ENCODE measurements at regions not wholly inside any gene's neighbourhood (a gene's known extent, or its start where the extent isn't known, plus 50 kb on each side); places are given as distances from the start of the nearest gene placed in this dataset.

GRCh38 chr7:123346766-123347165, 147.0 kb upstream of the SLC13A1 start:
- Histone ChIP-seq H3K27me3 (no peaks in the 10 kb centered on the region), H3K36me3 (no peaks in the 10 kb centered on the region), H3K27ac (no peak overlapping the region), H3K9me3 (no peaks in the 10 kb centered on the region), H3K4me1 (no peaks in the 10 kb centered on the region), H3K4me3 (no peak overlapping the region)
- DNase-seq: no peak
- intact Hi-C loops (cut with DNase I): no loop called here
- TF ChIP-seq CTCF (IDR thresholded peaks at IDR 0.05) (no peak), POLR2A (IDR thresholded peaks at IDR 0.05) (no peak)

GRCh38 chr7:123343611-123344010, 143.8 kb upstream of the SLC13A1 start:
- no peak for TF ChIP-seq CTCF (IDR thresholded peaks at IDR 0.05)
- TF ChIP-seq POLR2A (IDR thresholded peaks at IDR 0.05): no peak
- 81 to 100% methylated on average over 1 of the region's 1 CpG for WGBS, 2 donors
- Histone ChIP-seq H3K4me1 (no peaks in the 10 kb centered on the region), H3K27me3 (no peaks in the 10 kb centered on the region), H3K4me3 (no peak overlapping the region), H3K36me3 (no peaks in the 10 kb centered on the region), H3K9me3 (no peaks in the 10 kb centered on the region), H3K27ac (no peak overlapping the region)
- intact Hi-C loops (cut with DNase I): no loop called here
- no peak for DNase-seq

- no peak for TF ChIP-seq CTCF (IDR thresholded peaks at IDR 0.05)
- no peak for TF ChIP-seq POLR2A (IDR thresholded peaks at IDR 0.05)
- Histone ChIP-seq H3K27me3 (no peaks in the 10 kb centered on the region), H3K4me3 (no peak overlapping the region), H3K27ac (no peak overlapping the region), H3K36me3 (no peaks in the 10 kb centered on the region), H3K4me1 (no peaks in the 10 kb centered on the region), H3K9me3 (no peaks in the 10 kb centered on the region)
- no peak for DNase-seq
- 27 to 47% methylated on average over 1 of the region's 1 CpG for WGBS, 2 donors
- intact Hi-C loops (cut with DNase I): no loop called here
Observed at GRCh38 chr7:123341102-123341501, 141.3 kb upstream of the SLC13A1 start.

GRCh38 chr7:123338688-123339087, 138.9 kb upstream of the SLC13A1 start:
- intact Hi-C loops (cut with DNase I): no loop called here
- TF ChIP-seq POLR2A (IDR thresholded peaks at IDR 0.05) (no peak), CTCF (IDR thresholded peaks at IDR 0.05) (no peak)
- Histone ChIP-seq H3K36me3 (no peaks in the 10 kb centered on the region), H3K4me3 (no peak overlapping the region), H3K27ac (no peak overlapping the region), H3K9me3 (no peaks in the 10 kb centered on the region), H3K27me3 (no peaks in the 10 kb centered on the region), H3K4me1 (no peaks in the 10 kb centered on the region)
- DNase-seq: no peak

- no peak for DNase-seq
- Histone ChIP-seq H3K9me3 (no peaks in the 10 kb centered on the region), H3K27me3 (no peaks in the 10 kb centered on the region), H3K4me1 (no peaks in the 10 kb centered on the region), H3K4me3 (no peak overlapping the region), H3K27ac (no peak overlapping the region), H3K36me3 (no peaks in the 10 kb centered on the region)
- WGBS, 2 donors: 70 to 72% methylated on average over 2 to 3 of the region's 4 CpGs
- TF ChIP-seq POLR2A (IDR thresholded peaks at IDR 0.05) (no peak), CTCF (IDR thresholded peaks at IDR 0.05) (no peak)
- intact Hi-C loops (cut with DNase I): no loop called here
Observed at GRCh38 chr7:123329988-123330643, 130.3 kb upstream of the SLC13A1 start.
